A549 (cell line): ENCODE measurements at regions not wholly inside any gene's neighbourhood (a gene's known extent, or its start where the extent isn't known, plus 50 kb on each side); places are given as distances from the start of the nearest gene placed in this dataset.

Experiments used
- BCL3 ChIP-seq: fragments of >200 bp; sonication (Bioruptor Twin); formaldehyde crosslinking; IDR thresholded peaks from 3 replicates; pipeline ENCODE4 v1.6.1; 2016
- CTCF ChIP-seq: fragments of >200 bp; sonication (Bioruptor Twin); formaldehyde crosslinking; IDR thresholded peaks from 3 replicates; pipeline ENCODE4 v1.5.1; 2016
- MAX ChIP-seq: IDR thresholded peaks from 2 replicates; pipeline ENCODE4 v1.6.1; 2012
- NPAS2 ChIP-seq: fragments of 250-450 bp; sonication (Bioruptor Pico); IDR thresholded peaks from 2 replicates; pipeline ENCODE4 v1.8.0; 2022; ENCODE audit warnings: mild to moderate bottlenecking, moderate library complexity, borderline replicate concordance
- PHF8 ChIP-seq: fragments of 200-600 bp; sonication (generic); IDR thresholded peaks from 2 replicates; pipeline ENCODE4 v1.6.1; 2016; ENCODE audit warnings: low read depth, mild to moderate bottlenecking, antibody characterized with exemption, moderate library complexity, borderline replicate concordance
- POLR2A ChIP-seq: IDR thresholded peaks from 2 replicates; pipeline ENCODE4 v1.6.1; 2012; ENCODE audit warnings: mild to moderate bottlenecking, low read length
- RNF2 ChIP-seq: fragments of 200-600 bp; sonication (generic); IDR thresholded peaks from 2 replicates; pipeline ENCODE4 v1.6.1; 2016; ENCODE audit warnings: low read depth, mild to moderate bottlenecking, antibody characterized with exemption, moderate library complexity, borderline replicate concordance
- SMC3 ChIP-seq: fragments of >200 bp; sonication (Bioruptor Twin); formaldehyde crosslinking; IDR thresholded peaks from 3 replicates; pipeline ENCODE4 v1.6.1; 2018; ENCODE audit warnings: inconsistent platforms

GRCh38 chr15:66638377-66638776 is 63.7 kb upstream of the SMAD6 start:
- no peak for TF ChIP-seq CTCF
- TF ChIP-seq MAX, result no peak
- no peak for TF ChIP-seq NPAS2 (CRISPR knock-in tag)
- TF ChIP-seq PHF8, result no peak
- TF ChIP-seq RNF2, result no peak
- TF ChIP-seq POLR2A, result no peak
- TF ChIP-seq SMC3, result no peak
- no peak for TF ChIP-seq BCL3
